Neutrophil (primary cell): ENCODE measurements at regions not wholly inside any gene's neighbourhood (a gene's known extent, or its start where the extent isn't known, plus 50 kb on each side); places are given as distances from the start of the nearest gene placed in this dataset.

Source experiments
- H3K27ac ChIP-seq: fragments of 200-600 bp; sonication (generic); 2 replicates; pipeline ENCODE4 v1.5.1; 2016; ENCODE audit warnings: mild to moderate bottlenecking, moderate library complexity
- H3K27me3 ChIP-seq: fragments of 200-600 bp; sonication (generic); 2 replicates; pipeline ENCODE4 v1.6.0; 2016; ENCODE audit warnings: mild to moderate bottlenecking
- H3K36me3 ChIP-seq: fragments of 200-600 bp; sonication (generic); 2 replicates; pipeline ENCODE4 v1.5.1; 2017
- H3K4me1 ChIP-seq, 2 experiments: fragments of 200-600 bp in 1 of 2; sonication (generic) in 1 of 2; 1 replicate in 1 of 2; 2 replicates in 1 of 2; pipeline versions ENCODE4 v1.5.1 to v1.6.1; 2013 to 2016; ENCODE audit warnings: low read depth in 1 of 2, low read length in 1 of 2, mild to moderate bottlenecking in 1 of 2, moderate library complexity in 1 of 2; ENCODE audit not compliant: control insufficient read depth in 1 of 2, insufficient read depth in 1 of 2
- H3K4me3 ChIP-seq, 2 experiments: fragments of 200-600 bp in 1 of 2; sonication (generic) in 1 of 2; 1 replicate in 1 of 2; 2 replicates in 1 of 2; pipeline ENCODE4 v1.5.1; 2013 to 2016; ENCODE audit warnings: low read depth in 1 of 2, low read length in 1 of 2, mild to moderate bottlenecking in 1 of 2, moderate library complexity in 1 of 2
- H3K9me3 ChIP-seq: fragments of 200-600 bp; sonication (generic); 2 replicates; pipeline ENCODE4 v1.5.1; 2016
- CTCF ChIP-seq: fragments of 200-600 bp; sonication (generic); IDR thresholded peaks from 2 replicates; pipeline ENCODE4 v1.5.1; 2016; ENCODE audit warnings: antibody characterized with exemption

- no peaks in the 10 kb centered on the region for H3K9me3 ChIP-seq
- no peaks in the 10 kb centered on the region for H3K36me3 ChIP-seq
- no peaks in the 10 kb centered on the region for H3K4me1 ChIP-seq
- no peak for TF ChIP-seq CTCF
- no peak overlapping the region for H3K27ac ChIP-seq
- peaks cover 19% of the 10 kb centered on the region for H3K27me3 ChIP-seq
- H3K4me3 ChIP-seq, result no peak overlapping the region
Measured at GRCh38 chr10:125212150-125212809, 51.9 kb upstream of the CTBP2 start.
